Mammary epithelial cell (primary cell): ENCODE measurements at regions not wholly inside any gene's neighbourhood (a gene's known extent, or its start where the extent isn't known, plus 50 kb on each side); places are given as distances from the start of the nearest gene placed in this dataset.

ENCODE experiments used
- EZH2 ChIP-seq: IDR thresholded peaks from 2 replicates; pipeline ENCODE4 v1.6.1; 2012; ENCODE audit warnings: low read length, inconsistent platforms, borderline replicate concordance
- TF ChIP-seq, protein P1 (sequence below), 2 donors: IDR thresholded peaks in 1 of 2; conservative IDR thresholded peaks in 1 of 2; 2 replicates each; pipeline ENCODE4 v1.5.1; 2011 to 2012; ENCODE audit warnings: inconsistent platforms in 2 of 2, low read length in 2 of 2, mild to moderate bottlenecking in 2 of 2, control low read depth in 1 of 2, low read depth in 1 of 2; ENCODE audit not compliant: insufficient read depth in 1 of 2; ENCODE audit errors: extremely low read depth in 1 of 2

DNA sequence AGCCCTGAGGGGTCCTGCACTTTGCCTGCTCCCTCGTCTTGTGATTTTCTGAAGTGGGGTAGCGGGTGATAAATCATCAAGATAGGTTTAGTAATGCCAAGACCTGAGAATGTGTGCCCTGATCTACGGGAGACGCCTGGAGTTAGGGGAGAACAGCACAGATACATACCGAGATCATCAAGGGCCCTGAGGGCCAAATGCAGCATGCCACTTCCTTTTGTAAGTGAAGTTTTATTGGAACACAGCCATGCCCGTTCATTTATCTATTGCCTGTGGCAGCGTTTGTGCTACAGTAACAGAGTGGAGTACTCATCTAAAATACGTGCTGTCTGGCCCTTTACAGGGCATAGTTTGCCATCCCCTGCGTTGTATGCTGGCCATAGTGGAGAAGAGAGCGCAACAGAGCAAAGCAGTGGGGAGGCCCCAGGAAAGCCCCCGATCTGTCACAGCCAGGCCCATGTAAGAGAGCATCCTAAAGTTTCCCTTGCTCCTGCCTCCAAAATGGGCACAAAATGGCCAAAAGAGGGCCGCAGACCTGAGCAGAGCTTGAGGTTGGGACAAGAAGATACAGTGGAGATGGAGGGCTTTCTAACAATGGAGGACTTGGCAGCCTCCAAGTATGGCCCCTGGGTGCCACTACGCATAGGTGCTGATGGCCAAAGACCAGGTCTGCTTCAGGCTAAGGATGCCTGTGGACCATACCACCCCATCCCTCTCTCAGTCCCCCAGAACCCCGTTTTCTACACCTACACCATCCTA, 167.0 kb downstream of the SMIM20 start:
- TF ChIP-seq, protein P1, sequence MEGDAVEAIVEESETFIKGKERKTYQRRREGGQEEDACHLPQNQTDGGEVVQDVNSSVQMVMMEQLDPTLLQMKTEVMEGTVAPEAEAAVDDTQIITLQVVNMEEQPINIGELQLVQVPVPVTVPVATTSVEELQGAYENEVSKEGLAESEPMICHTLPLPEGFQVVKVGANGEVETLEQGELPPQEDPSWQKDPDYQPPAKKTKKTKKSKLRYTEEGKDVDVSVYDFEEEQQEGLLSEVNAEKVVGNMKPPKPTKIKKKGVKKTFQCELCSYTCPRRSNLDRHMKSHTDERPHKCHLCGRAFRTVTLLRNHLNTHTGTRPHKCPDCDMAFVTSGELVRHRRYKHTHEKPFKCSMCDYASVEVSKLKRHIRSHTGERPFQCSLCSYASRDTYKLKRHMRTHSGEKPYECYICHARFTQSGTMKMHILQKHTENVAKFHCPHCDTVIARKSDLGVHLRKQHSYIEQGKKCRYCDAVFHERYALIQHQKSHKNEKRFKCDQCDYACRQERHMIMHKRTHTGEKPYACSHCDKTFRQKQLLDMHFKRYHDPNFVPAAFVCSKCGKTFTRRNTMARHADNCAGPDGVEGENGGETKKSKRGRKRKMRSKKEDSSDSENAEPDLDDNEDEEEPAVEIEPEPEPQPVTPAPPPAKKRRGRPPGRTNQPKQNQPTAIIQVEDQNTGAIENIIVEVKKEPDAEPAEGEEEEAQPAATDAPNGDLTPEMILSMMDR (conservative IDR thresholded peaks at IDR 0.05 in 1 of 2, IDR thresholded peaks at IDR 0.05 in 1 of 2; ENCODE audit: extremely low read depth in 1 of 2, insufficient read depth in 1 of 2, low read depth in 1 of 2, low read length in 2 of 2), result no peak
- TF ChIP-seq EZH2, result no peak
